ENCODE measurements at regions not wholly inside any gene's neighbourhood (a gene's known extent, or its start where the extent isn't known, plus 50 kb on each side); places are given as distances from the start of the nearest gene placed in this dataset.

DNA sequence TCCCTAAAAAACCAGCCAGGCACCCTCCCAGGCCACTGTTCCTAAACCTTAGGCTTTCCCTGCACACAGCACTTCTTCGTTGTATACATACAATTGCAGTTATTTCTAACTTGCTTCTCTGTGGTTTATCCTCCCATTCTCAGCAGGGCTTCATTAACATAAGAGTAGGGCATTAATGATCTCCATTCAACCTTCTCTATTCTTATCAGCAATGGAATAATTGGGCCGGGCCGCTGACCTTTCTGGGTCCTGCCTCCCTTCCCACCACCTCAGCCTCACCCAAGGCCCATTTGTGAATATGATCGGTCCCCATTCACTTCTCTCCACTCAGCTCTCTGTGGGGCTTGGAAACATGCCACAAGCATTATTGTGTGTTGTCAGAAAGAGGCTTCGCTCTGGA, 184.2 kb downstream of the SUCLA2 start:
- Histone ChIP-seq H3K4me3 (ENCODE audit: insufficient read depth, low read depth, low read length) (no peak overlapping the region), H2BK120ac (ENCODE audit: low read depth, low read length) (no peak overlapping the region), H2AK9ac (replicated peaks; ENCODE audit: low read depth, low read length, poor library complexity) (no peak overlapping the region), H3K9me3 (ENCODE audit: control insufficient read depth, insufficient read depth, low read length) (no peaks in the 10 kb centered on the region), H3K9me1 (ENCODE audit: insufficient read depth, low read length) (no peaks in the 10 kb centered on the region), H3K4me2 (ENCODE audit: low read depth, low read length) (no peak overlapping the region), H4K91ac (ENCODE audit: insufficient read depth, low read depth, low read length) (no peak overlapping the region), H3K56ac (ENCODE audit: extremely low read depth, insufficient read depth, low read length) (no peak overlapping the region), H3K23ac (ENCODE audit: low read depth, low read length) (no peak overlapping the region), H3K36me3 (ENCODE audit: control insufficient read depth, insufficient read depth, low read length) (no peaks in the 10 kb centered on the region), H3K4me1 (ENCODE audit: control insufficient read depth, insufficient read depth, low read length) (no peaks in the 10 kb centered on the region), H2AFZ (replicated peaks; ENCODE audit: low read length, poor library complexity) (no peak overlapping the region), H3K79me1 (ENCODE audit: low read depth in 1 of 2, low read length in 2 of 2) (no peaks in the 10 kb centered on the region), H3K4ac (ENCODE audit: low read depth, low read length) (no peak overlapping the region), H4K8ac (ENCODE audit: low read depth in 2 of 2, low read length in 2 of 2) (no peak overlapping the region), H2AK5ac (ENCODE audit: low read depth, low read length) (no peak overlapping the region), H3K27ac (ENCODE audit: insufficient read depth, low read length) (no peak overlapping the region), H3K9ac (ENCODE audit: low read depth, low read length) (no peak overlapping the region), H2BK5ac (ENCODE audit: low read depth, low read length, poor library complexity, severe bottlenecking) (no peak overlapping the region), H3K18ac (ENCODE audit: low read depth, low read length) (no peak overlapping the region), H3K27me3 (ENCODE audit: control insufficient read depth, insufficient read depth, low read length) (peaks cover 9% of the 10 kb centered on the region), H4K5ac (ENCODE audit: low read depth, low read length) (no peak overlapping the region), H2BK20ac (ENCODE audit: low read depth, low read length) (no peak overlapping the region), H4K20me1 (ENCODE audit: insufficient read depth, low read length) (no peaks in the 10 kb centered on the region), H2BK15ac (ENCODE audit: low read depth, low read length) (no peak overlapping the region), H3K14ac (replicated peaks; ENCODE audit: low read depth, low read length) (no peak overlapping the region)
- ChIA-PET POLR2A (ENCODE audit: unreplicated experiment) (no interaction called here), CTCF (no interaction called here)
- WGBS, 2 experiments (ENCODE audit: extremely low coverage in 2 of 2, insufficient read length in 1 of 2) = no CpG with 5 or more reads among the region's 5 CpGs
- dilution Hi-C loops (cut with HindIII; ENCODE audit: low sequenced_read_pairs, unreplicated experiment) = no loop called here
- no peak for DNase-seq
- no TSS peak for BruUV-seq (replicated peaks)
- ATAC-seq (ENCODE audit: low read depth) = no peak
- in situ Hi-C loops (cut with MboI; ENCODE audit: low sequenced_read_pairs) = no loop called here
- intact Hi-C loops (cut with micrococcal nuclease) = no loop called here
- no peak for TF ChIP-seq FOS (IDR thresholded peaks at IDR 0.05; ENCODE audit: low read depth, low read length)
- no peak for TF ChIP-seq NFE2L2 (IDR thresholded peaks at IDR 0.05; ENCODE audit: low read depth, low read length)
- no peak for TF ChIP-seq CEBPB (IDR thresholded peaks at IDR 0.05; ENCODE audit: low read depth, low read length)
- no peak for TF ChIP-seq POLR2A (IDR thresholded peaks at IDR 0.05; ENCODE audit: low read depth, low read length)
- no peak for TF ChIP-seq MXI1 (IDR thresholded peaks at IDR 0.05; ENCODE audit: borderline replicate concordance, low read depth, low read length)
